B cell (primary cell): ENCODE measurements at regions not wholly inside any gene's neighbourhood (a gene's known extent, or its start where the extent isn't known, plus 50 kb on each side); places are given as distances from the start of the nearest gene placed in this dataset.

ENCODE experiments used
- ATAC-seq: fragments of 200-7000 bp; cut with Tn5 transposase; one replicate; pipeline ENCODE4 v1.10.0; 2021; ENCODE audit warnings: low read depth, mild to moderate bottlenecking, moderate number of reproducible peaks, moderate library complexity
- CTCF ChIA-PET: fragments of 350-600 bp; sonication (Branson Sonifier 250); formaldehyde crosslinking; loops from one replicate; lab custom pipeline; 2021; ENCODE audit warnings: antibody characterized with exemption, inconsistent platforms; lab: Charles Lee
- POLR2A ChIA-PET: fragments of 350-600 bp; sonication (Branson Sonifier 250); formaldehyde crosslinking; loops from one replicate; lab custom pipeline; 2021; ENCODE audit warnings: antibody characterized with exemption; lab: Charles Lee
- DNase-seq: peaks from one replicate; pipeline ENCODE4 v3.0.0; 2013
- H2AFZ ChIP-seq: 2 replicates; pipeline ENCODE4 v1.6.1; 2012; ENCODE audit warnings: mild to moderate bottlenecking, low read depth, low read length; ENCODE audit not compliant: insufficient read depth, poor library complexity, severe bottlenecking
- H3K27ac ChIP-seq, 2 donors: 1 replicate in 1 of 2; 2 replicates in 1 of 2; pipeline ENCODE4 v1.5.1; 2012 to 2013; ENCODE audit warnings: low read length in 2 of 2, mild to moderate bottlenecking in 2 of 2, moderate library complexity in 1 of 2
- H3K27me3 ChIP-seq, 4 experiments: fragments of 200-600 bp in 1 of 4; sonication (generic) in 1 of 4; replicated peaks in 1 of 4; 1 replicate in 2 of 4; 2 replicates in 2 of 4; pipeline versions ENCODE4 v1.6.1 to v1.7.0; 2013 to 2016; ENCODE audit warnings: low read length in 3 of 4, mild to moderate bottlenecking in 2 of 4, mixed read lengths in 1 of 4, moderate library complexity in 1 of 4; ENCODE audit not compliant: insufficient read depth in 4 of 4, control insufficient read depth in 3 of 4; ENCODE audit errors: control extremely low read depth in 1 of 4
- H3K36me3 ChIP-seq, 2 experiments: replicated peaks in 1 of 2; 1 replicate in 1 of 2; 2 replicates in 1 of 2; pipeline versions ENCODE4 v1.6.1 to v1.7.1; 2013; ENCODE audit warnings: low read length in 1 of 2; ENCODE audit not compliant: insufficient read depth in 2 of 2, control insufficient read depth in 1 of 2; ENCODE audit errors: control extremely low read depth in 1 of 2, extremely low read depth in 1 of 2
- H3K4me1 ChIP-seq, 2 donors: fragments of 200-600 bp in 1 of 2; sonication (generic) in 1 of 2; 1 replicate in 1 of 2; 2 replicates in 1 of 2; pipeline versions ENCODE4 v1.5.1 to v1.6.1; 2013 to 2017; ENCODE audit warnings: low read length in 2 of 2; ENCODE audit not compliant: control insufficient read depth in 2 of 2, insufficient read depth in 2 of 2
- H3K4me2 ChIP-seq: replicated peaks from 2 replicates; pipeline ENCODE3; 2012; ENCODE audit warnings: mild to moderate bottlenecking, low read depth, low read length; ENCODE audit not compliant: poor library complexity, severe bottlenecking
- H3K4me3 ChIP-seq, 5 experiments: fragments of 200-600 bp in 1 of 5; sonication (generic) in 1 of 5; 1 replicate in 3 of 5; 2 replicates in 2 of 5; pipeline versions ENCODE4 v1.5.1 to v1.7.0; 2011 to 2016; ENCODE audit warnings: low read length in 4 of 5, mild to moderate bottlenecking in 4 of 5, low read depth in 2 of 5, control low read depth in 1 of 5, moderate library complexity in 1 of 5; ENCODE audit not compliant: insufficient read depth in 1 of 5; ENCODE audit errors: control extremely low read depth in 1 of 5, extremely low read depth in 1 of 5
- H3K79me2 ChIP-seq: fragments of 200-600 bp; sonication (generic); one replicate; pipeline ENCODE4 v1.6.0; 2016; ENCODE audit warnings: low read length; ENCODE audit not compliant: control insufficient read depth, insufficient read depth
- H3K9ac ChIP-seq: fragments of 200-600 bp; sonication (generic); 2 replicates; pipeline ENCODE4 v1.6.1; 2017; ENCODE audit warnings: mild to moderate bottlenecking, low read length, moderate library complexity
- H3K9me3 ChIP-seq, 3 donors: one replicate each; pipeline versions ENCODE4 v1.6.1 to v1.7.1; 2013; ENCODE audit warnings: low read length in 2 of 3; ENCODE audit not compliant: control insufficient read depth in 2 of 3, insufficient read depth in 1 of 3; ENCODE audit errors: control extremely low read depth in 1 of 3
- H4K20me1 ChIP-seq: 2 replicates; pipeline ENCODE4 v1.6.0; 2012; ENCODE audit warnings: mild to moderate bottlenecking, low read length; ENCODE audit not compliant: insufficient read depth, control insufficient read depth, poor library complexity, severe bottlenecking
- H3K27ac Mint-ChIP-seq: one replicate; pipeline ENCODE4 v1.8.0; 2021; ENCODE audit warnings: mixed read lengths
- H3K27me3 Mint-ChIP-seq: one replicate; pipeline ENCODE4 v1.8.0; 2021; ENCODE audit warnings: mixed read lengths
- H3K4me1 Mint-ChIP-seq: one replicate; pipeline ENCODE4 v1.8.0; 2021; ENCODE audit warnings: mixed read lengths
- H3K4me3 Mint-ChIP-seq: one replicate; pipeline ENCODE4 v1.8.0; 2021; ENCODE audit warnings: mixed read lengths
- H3K9me3 Mint-ChIP-seq: one replicate; pipeline ENCODE4 v1.8.0; 2022; ENCODE audit warnings: mixed read lengths; ENCODE audit not compliant: insufficient read depth
- EZH2 ChIP-seq: IDR thresholded peaks from 2 replicates; pipeline ENCODE4 v1.6.1; 2012; ENCODE audit warnings: borderline replicate concordance, low read depth, mild to moderate bottlenecking, moderate library complexity, low read length; ENCODE audit not compliant: insufficient read depth, poor library complexity, severe bottlenecking
- WGBS: methylation state at CpG from one replicate; pipeline ENCODE4 v1.1.5; 2013; ENCODE audit warnings: missing lambda C conversion rate; ENCODE audit not compliant: insufficient coverage; 5-methylcytosine and 5-hydroxymethylcytosine counted together
- intact Hi-C: fragments of 100-400 bp; cut with micrococcal nuclease; formaldehyde crosslinking; loops from one replicate; pipeline ENCODE4 v1.10.0; 2022
- TF ChIP-seq, protein P1 (sequence below): fragments of 200-600 bp; IDR thresholded peaks from one replicate; pipeline ENCODE4 v1.8.0; 2022; ENCODE audit warnings: antibody characterized with exemption, mild to moderate bottlenecking

DNA sequence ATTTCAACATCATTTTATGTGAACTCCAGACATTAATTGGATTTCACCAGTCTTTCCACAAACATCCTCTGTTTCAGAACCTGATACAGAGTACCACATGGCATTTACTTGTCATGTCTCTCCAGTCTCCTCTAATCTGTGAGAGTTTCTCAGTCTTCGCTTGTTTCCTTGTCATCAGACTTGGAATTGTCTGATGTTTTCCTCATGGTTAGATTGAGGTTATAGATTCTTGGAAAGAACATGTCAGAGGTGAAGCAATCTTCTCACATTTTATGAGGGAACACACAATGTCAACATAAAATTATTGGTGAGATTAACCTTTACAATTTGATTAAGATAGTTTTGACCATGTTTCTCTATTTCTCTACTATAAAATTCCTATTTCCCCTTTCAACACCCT, 74.9 kb upstream of the TMPRSS15 start:
- Mint-ChIP-seq H3K4me3 (no peak overlapping the region), H3K4me1 (no peaks in the 10 kb centered on the region), H3K9me3 (peaks cover 3% of the 10 kb centered on the region), H3K27ac (no peak overlapping the region), H3K27me3 (no peaks in the 10 kb centered on the region)
- POLR2A ChIA-PET, result no interaction called here
- TF ChIP-seq, protein P1, sequence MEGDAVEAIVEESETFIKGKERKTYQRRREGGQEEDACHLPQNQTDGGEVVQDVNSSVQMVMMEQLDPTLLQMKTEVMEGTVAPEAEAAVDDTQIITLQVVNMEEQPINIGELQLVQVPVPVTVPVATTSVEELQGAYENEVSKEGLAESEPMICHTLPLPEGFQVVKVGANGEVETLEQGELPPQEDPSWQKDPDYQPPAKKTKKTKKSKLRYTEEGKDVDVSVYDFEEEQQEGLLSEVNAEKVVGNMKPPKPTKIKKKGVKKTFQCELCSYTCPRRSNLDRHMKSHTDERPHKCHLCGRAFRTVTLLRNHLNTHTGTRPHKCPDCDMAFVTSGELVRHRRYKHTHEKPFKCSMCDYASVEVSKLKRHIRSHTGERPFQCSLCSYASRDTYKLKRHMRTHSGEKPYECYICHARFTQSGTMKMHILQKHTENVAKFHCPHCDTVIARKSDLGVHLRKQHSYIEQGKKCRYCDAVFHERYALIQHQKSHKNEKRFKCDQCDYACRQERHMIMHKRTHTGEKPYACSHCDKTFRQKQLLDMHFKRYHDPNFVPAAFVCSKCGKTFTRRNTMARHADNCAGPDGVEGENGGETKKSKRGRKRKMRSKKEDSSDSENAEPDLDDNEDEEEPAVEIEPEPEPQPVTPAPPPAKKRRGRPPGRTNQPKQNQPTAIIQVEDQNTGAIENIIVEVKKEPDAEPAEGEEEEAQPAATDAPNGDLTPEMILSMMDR, result no peak
- TF ChIP-seq EZH2, result no peak
- Histone ChIP-seq H3K36me3 (no peaks in the 10 kb centered on the region), H3K9me3 (peaks cover 0 to 1% (median 0%) of the 10 kb centered on the region in 3 donors), H2AFZ (no peak overlapping the region), H3K79me2 (no peaks in the 10 kb centered on the region), H3K9ac (no peak overlapping the region), H4K20me1 (no peaks in the 10 kb centered on the region), H3K4me2 (no peak overlapping the region), H3K27me3 (no peaks in the 10 kb centered on the region), H3K4me3 (no peak overlapping the region), H3K4me1 (no peaks in the 10 kb centered on the region), H3K27ac (no peak overlapping the region)
- intact Hi-C loops, result no loop called here
- DNase-seq, result no peak
- WGBS, result no CpG with 5 or more reads among the region's 1 CpG
- no peak for ATAC-seq
- CTCF ChIA-PET, result no interaction called here

DNA sequence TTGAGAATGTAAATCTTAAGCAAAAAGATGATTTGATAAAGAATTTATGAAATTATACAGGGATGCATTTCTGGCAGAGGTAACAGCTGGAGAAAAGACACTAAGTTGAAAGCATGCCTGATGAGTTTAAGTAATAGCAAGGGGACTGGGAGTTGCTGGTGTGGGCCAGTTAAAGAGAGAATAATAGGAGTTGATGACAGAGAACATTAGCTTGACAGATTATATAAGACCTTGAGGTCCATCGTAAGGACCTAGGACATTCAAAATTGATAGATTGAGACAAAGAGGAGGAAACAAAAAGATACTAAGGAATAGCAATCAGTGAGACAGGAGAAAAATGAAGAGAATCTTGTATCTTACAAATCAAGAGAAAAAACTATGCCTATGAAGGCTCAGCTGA, 84.7 kb upstream of the TMPRSS15 start:
- H3K9me3 ChIP-seq, result peaks cover 0 to 2% (median 0%) of the 10 kb centered on the region in 3 donors
- no peak overlapping the region for H2AFZ ChIP-seq
- no peak overlapping the region for H3K4me3 ChIP-seq
- H3K36me3 ChIP-seq, result no peaks in the 10 kb centered on the region
- TF ChIP-seq, protein P1, result no peak
- TF ChIP-seq EZH2, result no peak
- H3K27me3 ChIP-seq, result no peaks in the 10 kb centered on the region
- no peak overlapping the region for H3K27ac Mint-ChIP-seq
- intact Hi-C loops, result no loop called here
- H3K27me3 Mint-ChIP-seq, result no peaks in the 10 kb centered on the region
- DNase-seq (no peak), ATAC-seq (no peak)
- H3K4me1 ChIP-seq, result no peaks in the 10 kb centered on the region
- H3K4me3 Mint-ChIP-seq, result no peak overlapping the region
- H3K9ac ChIP-seq, result no peak overlapping the region
- no peak overlapping the region for H3K27ac ChIP-seq
- no peak overlapping the region for H3K4me2 ChIP-seq
- no peaks in the 10 kb centered on the region for H3K9me3 Mint-ChIP-seq
- H4K20me1 ChIP-seq, result no peaks in the 10 kb centered on the region
- no peaks in the 10 kb centered on the region for H3K4me1 Mint-ChIP-seq
- H3K79me2 ChIP-seq, result no peaks in the 10 kb centered on the region
- WGBS, result no CpG with 5 or more reads among the region's 1 CpG
- ChIA-PET POLR2A (no interaction called here), CTCF (no interaction called here)
